Urothelium cell line (cell line): ENCODE measurements at regions not wholly inside any gene's neighbourhood (a gene's known extent, or its start where the extent isn't known, plus 50 kb on each side); places are given as distances from the start of the nearest gene placed in this dataset.
A peak's percentile ranks its signal among the peaks of the same experiment; 100 is the strongest.

Experiments used
- DNase-seq: peaks from one replicate; pipeline ENCODE4 v3.0.0; 2011; ENCODE audit warnings: low spot score, mixed read lengths
- FAIRE-seq: peaks from 2 replicates; lab custom pipeline; 2011; peaks lifted over from hg19 to GRCh38; lab: Jason Lieb, UNC

DNA sequence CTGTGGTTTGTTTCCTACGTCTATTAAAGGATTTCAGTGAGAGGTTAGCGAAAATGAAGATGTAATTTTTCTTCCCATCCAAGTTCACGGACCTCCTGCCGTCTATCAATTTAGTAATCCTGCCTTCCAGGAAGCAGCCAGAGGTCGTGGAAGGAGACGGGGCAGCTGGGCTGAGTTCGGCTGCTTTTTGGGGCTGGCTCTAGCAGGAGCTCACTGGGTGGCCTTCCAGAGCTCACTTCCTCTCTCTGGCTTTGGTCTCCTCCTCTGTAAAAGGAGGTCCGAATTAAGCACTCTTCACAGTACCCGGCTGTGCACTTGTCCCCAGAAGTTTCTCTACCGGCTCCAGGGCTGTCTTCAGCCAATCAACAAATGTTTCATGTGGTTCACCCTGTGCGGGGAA, 295.4 kb downstream of the BCOR start:
- DNase-seq (no peak), FAIRE-seq (no peak)

DNA sequence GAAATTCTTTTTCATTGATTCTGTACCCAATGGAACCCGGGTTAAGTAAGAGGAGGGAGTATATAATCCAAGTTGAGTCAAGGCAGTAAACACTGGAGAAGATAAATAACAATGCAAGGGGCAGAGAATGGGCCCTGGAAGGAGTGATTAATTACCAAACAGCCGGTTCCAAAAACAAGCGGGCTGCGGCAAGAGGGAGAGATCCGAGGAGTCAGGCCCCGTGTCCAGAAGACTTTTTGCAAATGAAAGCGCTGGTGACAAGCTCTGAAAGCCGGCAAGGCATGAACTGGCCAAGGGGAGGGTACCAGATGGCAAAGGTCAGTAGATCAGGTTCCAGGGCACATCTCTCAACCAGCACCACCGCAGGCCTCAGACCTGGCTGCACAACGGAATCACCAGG, 294.9 kb downstream of the BCOR start:
- no peak for FAIRE-seq

DNA sequence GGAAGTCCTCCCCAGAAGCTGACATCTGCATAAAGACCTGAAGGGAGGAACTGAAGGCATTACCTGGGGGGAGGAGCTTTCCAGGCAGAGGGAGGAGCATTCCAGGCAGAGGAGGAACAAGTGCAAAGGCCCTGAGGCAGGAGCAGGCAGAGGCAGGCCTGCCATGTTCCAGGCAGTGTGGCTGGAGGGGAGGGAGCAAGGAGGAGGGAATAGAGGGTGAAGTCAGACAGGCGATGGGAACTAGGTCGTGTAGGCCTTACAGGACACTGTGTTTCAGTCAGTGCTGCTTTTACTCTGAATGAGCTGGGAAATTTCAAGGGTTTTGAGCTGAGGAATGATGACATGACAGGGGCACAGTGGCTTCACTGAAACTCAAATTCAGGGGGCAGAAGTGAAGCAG, 292.7 kb downstream of the BCOR start:
- no peak for FAIRE-seq
- DNase-seq, result no peak

More for the DNA sequence above, 294.9 kb downstream of the BCOR start:
- DNase-seq, result no peak

DNA sequence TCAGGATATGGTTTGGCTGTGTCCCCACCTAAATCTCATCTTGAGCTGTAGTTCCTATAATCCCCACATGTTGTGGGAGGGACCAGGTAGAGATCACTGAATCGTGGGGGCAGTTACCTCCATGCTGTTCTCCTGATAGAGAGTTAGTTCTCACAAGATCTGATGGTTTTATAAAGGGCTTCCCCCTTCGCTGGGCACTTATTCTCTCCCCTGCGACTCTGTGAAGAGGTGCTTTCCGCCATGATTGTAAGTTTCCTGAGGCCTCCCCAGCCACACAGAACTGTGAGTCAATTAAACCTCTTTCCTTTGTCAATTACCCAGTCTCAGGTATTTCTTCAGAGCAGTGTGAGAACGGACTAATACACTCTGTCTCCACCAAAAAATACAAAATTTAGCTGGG, 291.9 kb downstream of the BCOR start:
- FAIRE-seq (no peak), DNase-seq (no peak)

DNA sequence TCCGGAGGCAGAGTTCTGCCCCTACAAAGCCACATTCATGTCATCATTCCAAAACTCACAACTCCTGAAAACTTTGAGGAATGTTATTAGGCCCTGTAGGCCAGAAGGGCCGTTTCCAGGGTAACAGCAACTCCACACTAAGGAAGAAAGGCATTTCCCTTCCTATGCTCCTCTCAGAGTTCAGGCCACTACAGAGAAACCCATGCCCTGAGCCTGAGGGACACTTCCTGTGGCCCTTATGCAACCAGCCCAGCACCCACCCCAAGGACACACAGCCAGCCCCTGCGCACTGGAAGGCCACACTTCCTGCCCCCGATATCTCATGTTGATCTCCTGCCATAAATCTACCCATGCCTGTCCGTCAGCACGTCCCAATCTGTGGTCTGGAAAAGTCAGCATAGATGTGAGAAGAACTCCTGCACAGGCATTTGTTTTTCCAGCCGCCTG, 289.3 kb downstream of the BCOR start:
- no peak for FAIRE-seq
- peak; percentile 40 for DNase-seq

DNA sequence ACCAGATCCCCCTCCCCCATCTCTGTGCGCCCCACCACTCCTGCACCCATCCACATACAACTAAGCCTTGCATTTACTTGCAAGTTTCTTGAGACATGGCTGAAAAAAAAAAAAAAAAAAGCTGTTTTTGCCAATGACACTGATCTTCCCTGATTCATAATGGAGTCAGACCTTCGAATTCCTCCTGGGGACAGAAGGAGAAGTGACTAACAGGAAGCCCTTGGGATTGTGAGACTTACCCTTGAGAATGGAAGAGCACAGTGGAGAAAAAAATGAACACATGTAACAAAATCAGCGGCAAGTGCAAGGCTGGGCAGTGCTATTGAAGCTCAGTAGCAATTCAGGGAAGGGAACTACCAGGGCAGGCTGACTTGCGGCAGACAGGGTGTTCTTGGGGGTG, 288.4 kb downstream of the BCOR start:
- no peak for DNase-seq

DNA sequence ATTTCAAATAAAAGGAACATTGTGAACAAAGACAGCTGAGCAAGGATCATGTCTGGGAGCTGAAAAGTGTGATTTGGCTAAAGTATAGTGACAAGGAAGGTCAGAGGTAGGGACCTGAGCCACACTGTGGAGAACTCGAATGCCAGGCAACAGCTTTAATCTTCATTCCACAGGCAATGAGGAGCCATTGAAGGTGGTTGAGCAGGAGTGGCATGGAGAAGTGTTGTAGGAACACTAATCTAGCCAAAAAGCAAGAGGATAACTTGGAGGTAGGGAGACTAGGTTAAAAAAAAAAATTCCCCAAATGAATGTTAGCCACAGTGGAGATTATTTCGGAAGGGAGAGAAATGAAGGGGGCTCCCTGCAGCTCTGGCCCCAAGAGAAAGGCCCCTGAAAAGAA, 286.9 kb downstream of the BCOR start:
- FAIRE-seq (no peak), DNase-seq (no peak)

More for the DNA sequence above, 288.4 kb downstream of the BCOR start:
- FAIRE-seq, result no peak

DNA sequence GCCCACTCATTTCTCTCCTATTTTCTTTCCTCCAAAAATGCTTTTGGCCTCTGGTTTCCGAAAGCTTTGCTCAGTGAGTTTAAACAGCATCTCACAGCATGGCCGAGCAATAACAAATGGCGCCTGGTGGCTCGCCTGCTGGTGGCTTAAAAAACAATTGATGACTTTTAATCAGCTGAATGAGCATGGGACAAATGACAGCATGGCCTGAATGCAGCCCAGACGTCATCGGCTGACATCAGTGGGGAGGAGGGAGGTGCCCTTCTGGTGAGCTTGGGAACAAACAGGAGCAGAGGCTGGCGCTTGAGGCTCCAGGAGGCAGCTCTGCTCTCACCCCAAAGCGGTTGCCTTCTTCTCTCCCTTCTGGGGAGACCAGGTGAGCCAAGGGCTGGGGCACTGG, 286.4 kb downstream of the BCOR start:
- FAIRE-seq (no peak), DNase-seq (no peak)

DNA sequence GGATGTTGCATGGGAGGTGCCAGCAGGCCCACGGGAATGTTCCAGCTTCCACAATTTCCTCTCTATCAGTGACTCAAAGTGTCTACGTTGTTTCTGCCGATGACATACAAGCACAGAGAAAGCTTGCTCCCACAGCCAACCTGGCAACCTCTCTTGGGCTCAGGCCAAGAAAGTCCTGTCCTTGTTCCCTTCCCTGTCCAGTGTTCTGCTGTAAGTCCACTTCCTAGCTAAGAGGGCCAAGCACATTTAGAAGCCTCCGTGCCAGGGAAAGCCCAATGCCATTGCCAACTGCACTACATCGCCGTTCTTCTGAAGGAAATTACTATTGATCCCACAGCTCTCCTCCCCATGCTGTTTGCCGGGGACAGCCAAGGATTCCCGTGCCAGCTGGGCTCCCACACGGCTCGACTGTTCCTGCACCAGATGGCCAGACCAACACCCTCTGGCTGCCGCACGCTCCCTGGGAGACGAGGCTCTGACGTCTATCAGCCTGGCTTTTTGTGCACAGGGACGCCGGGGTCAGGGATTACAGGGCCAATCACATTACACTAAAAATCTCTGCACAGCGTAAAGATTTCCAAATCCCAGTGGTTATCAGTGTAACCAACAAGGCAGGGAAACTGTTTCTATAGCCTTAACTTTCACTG, 284.0 kb downstream of the BCOR start:
- DNase-seq, result no peak
- no peak for FAIRE-seq

DNA sequence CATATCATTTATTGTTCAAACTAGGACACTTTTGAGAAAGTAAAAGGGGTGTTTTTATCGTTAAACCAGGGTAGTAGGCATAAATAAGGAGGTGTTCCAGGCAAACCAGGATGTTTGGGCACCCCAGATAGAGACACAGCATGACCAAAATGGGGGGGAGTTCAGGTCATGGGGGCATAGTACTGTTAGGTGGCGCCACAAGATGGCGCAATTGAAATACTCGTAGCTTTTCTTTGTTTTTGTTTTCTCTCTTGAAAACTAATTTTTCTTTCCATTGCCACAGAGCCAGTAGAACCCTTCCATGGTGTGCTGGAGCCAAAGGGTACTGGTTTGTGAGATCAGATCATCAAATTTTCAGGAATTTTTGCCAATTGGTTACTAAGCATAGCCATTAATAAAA, 283.4 kb downstream of the BCOR start:
- DNase-seq (no peak), FAIRE-seq (no peak)

DNA sequence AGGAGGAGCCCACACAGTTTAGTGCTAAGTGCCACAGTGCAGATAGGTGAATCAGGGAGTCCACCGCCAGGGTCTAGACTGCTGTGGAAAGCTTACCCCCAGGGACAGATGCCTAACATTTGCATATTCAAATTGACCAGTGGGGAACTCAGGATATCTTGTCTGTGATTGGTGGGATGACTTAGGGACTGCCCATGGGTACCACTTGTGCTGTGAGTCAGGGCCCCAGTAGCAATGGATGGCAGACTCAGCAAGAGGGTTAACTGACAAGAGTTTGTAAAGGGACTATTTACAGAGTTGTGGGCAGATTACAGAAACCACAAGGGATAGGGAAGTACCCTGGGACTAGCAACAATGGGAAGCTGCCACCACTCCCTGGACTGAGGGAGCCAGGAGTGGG, 282.1 kb downstream of the BCOR start:
- FAIRE-seq (no peak), DNase-seq (no peak)

DNA sequence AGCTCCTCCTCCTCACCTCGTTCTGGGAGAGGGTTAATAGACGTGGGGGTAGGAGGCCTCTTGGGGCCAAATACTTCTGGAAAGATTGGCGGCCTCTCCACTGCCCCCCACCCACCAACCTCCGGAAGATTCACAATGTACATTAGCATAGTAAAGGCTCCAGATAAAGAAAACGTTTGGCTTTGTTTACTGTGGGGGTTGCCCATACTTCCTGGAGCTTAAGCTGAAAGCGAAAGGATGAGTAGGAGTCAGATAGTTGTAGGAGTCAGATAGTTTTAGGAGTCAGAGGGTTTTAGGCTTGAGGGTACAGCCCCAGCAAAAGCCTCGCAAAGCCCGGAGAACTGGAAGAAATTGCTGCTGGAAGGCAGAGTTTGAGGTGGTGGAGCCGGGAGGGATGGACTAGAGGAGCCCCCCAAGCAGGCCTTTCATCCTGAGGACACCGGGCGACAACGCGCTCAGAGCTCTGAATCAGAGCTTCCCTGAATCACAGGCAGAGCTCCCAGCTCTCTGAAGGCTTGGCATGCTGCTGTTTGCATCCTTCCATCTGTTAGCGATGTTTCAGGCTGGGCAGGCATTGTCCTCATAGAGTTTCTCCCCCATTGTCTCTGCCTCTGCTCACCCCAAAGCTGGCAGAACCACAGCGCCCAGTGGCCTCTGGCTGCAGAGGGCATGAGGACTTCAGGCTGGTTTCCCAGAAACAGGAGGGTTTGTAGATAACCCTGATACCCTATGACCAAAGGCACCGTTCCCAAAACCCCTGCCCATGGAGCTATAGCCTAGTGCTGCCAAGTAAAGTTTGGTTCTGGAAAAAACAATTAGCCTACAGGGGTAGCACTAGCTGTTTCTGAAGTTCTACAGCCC, 280.7 kb downstream of the BCOR start:
- DNase-seq (no peak), FAIRE-seq (no peak)

DNA sequence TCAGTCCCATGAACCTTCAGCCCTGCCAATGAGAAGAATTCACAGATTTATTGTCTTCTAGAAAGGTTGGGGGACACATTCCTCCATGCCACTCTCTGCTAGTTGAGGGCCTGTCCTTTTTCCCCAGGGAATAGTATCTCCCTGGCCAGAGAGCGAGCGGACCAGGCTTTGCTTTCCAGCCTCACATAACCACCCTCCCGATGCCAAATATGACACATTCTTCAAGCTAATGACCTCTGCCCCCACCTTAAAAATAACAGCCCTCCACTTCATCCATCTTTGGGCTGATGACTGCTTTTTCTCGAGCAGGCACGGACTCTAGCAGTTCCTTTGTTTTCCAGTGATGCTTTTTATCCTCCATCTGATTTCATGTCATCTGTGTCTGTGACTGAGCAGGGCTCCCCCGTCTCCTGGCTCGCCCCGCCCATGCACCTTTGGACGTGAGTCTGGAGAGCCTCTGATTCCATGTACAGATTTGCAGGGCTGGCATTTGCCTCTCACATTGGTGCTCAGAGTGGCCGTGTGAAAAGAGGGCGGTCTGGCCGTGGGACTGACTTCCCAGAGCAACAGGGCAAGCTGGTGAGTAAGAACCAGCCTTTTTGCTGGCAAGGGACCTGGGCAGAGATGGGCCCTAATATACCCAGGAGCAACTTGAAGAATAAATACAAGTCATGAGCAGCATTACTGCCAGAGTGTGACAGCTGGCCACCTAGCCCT, 279.8 kb downstream of the BCOR start:
- no peak for FAIRE-seq
- DNase-seq, result no peak

DNA sequence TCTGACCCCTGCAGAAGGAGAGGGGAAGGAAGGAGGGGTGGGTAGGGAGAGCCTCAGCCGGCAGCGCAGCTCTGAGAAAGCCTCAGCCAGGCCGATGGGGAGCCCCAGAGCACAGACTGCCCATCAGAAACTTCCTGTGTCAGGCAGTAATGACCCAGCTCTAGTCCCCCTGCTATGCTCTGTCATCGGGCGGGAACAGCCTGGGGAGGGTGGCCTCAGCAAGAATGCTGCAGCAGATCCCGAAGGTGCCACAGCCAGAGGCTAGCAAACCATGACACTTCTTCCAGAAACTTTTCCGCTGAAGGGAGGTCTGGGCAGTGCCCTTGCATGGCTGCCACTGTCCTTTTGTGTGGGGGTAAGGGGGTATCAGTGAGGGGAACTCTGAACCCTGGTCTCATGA, 279.0 kb downstream of the BCOR start:
- DNase-seq (no peak), FAIRE-seq (no peak)

DNA sequence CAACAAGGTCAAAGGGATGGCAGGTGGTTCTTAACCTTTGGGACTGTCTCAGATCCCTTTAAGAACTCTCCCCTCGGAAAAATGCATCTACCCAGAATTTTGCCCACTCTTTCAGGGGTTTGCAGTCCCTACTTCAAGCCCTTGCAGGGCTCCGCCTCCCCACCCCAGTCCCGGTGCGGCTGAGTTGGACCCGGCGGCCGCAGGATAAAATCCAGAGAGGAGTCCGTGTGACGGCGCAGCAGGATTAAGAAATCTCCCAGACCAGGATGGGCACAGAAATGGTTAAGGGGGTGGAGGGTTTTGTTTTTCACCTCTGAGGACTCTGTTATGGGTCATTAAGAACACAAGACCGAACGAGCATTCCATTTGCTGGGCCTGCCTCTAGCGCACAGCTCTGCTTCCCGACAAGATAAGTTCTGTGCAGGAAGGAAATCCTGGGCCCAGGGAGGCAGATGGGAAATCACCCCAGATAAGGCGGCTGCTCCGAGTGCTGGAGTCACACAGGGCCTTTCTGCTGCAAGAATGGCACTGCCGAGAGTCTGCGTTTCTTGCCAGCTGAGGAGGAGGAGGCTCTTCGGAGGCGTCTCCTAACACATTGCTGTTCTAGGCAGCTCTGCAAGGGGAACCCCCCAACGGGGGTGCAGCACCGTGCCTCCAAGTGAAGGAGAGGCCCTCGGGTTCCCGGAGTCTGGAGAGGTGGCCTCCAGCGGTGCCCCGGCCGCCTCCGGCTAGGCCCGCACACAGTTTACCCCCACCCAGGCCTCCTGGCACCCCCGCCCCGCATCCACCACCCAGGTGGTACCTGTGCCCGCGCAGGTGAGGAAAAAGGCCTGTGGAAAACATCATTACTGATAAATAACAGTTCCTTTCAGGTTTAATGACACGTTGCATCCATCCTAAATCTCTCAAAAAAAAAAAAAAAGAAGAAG, 277.6 kb downstream of the BCOR start:
- FAIRE-seq (no peak), DNase-seq (no peak)

DNA sequence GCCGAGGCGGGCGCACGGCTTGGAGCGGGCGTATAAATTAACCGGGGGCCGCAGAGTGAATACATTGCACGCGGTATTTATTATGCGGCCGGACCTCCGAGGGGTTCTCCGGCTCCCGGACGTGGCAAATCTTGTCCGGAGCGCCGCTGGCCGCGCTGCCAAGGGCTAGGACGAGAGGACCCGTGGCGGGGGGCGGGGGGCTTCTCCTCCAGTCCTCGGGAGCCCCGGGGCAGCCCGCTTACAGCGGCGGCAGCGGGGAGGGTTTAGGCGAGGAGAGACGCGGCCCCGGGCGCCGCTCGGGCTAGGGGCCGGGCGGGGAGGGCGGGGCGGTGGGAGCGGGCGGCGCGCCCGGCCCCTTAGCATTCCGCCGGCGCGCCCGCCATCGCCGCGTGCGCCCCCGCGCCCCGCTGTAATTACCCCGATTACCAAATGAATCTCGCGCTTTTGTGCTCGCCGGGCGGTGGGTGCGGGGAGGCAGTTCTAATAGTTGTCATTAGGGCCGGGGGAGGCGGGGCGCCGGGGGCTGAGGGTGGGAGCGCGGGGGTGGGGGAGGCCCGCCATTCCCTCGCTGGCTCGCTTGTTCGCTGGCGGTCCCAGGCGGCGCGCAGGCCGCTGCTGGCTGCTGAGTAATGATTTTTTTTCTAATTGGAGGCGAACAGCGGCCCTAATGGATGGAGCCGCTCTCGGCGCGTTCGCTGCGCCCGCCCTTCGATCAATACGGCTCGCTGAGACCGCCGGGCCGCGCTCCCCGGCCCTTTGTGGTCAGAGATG, 276.6 kb downstream of the BCOR start:
- DNase-seq (peak; percentile 60), FAIRE-seq (no peak)

DNA sequence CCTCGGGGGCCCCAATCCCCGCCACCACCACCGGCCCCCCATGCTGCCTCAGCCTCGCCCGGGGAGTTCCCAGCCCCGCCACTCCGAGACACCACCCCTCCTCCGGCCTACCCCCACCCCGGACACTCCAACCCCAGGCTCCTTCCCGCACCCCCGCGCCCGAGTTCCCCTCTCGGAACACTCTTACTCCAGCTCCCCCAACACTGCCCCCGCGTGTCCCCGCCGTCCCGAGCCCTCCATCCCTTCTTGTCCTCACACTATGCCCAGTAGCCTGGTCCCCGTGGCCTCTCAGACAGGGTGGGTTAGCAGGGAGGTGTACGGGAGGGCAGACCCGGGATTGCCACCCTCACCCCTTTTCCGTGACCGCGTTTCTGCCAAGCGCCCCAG, 276.1 kb downstream of the BCOR start:
- no peak for FAIRE-seq
- no peak for DNase-seq

DNA sequence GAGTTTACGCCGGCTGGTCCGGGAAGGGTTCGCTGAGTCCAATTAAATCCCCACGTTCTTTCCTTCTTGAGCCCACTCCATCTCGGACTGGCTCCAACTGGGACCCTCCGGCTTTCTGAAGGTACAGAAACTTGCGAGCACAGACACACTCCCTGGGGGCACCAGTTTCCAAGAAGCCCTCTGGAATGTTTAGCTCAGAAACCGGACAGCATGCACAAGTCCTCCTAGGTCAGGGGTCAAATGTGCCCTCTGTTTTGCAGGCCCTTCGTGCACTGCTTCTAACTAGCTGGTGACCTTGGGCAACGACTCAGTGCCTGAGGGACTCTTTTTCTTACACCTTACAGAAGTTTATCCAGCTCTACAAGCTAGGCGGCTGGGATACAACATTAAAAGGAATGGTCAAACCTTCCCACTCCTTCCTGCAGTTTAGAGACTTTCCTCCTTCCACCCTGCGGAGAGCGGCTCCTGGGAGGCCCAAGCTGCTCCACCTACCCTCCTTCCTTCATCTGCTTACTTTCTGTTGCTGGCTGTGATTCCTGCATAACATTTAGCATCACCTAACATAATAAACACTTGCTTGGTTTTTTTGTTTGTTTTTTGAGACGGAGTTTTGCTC, 275.5 kb downstream of the BCOR start:
- DNase-seq, result no peak
- no peak for FAIRE-seq

DNA sequence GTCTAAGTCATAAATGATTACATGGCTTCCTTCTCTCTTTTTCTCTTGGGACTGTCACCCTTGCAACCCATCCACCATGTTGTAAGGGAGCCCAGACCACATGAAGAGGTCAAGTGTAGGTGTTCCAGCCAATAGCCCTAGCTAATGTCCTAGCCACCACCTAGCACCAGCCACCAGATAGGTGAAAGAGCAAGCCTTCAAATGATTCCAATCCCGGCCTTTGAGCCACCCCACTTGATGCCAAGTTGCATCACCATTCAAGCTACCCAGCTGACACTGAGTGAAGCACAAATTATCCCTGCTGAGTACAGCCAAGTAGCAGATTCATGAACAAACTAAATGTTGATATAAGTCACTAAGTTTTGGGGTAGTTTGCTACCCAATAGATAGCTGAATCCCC, 274.3 kb downstream of the BCOR start:
- DNase-seq (no peak), FAIRE-seq (no peak)

DNA sequence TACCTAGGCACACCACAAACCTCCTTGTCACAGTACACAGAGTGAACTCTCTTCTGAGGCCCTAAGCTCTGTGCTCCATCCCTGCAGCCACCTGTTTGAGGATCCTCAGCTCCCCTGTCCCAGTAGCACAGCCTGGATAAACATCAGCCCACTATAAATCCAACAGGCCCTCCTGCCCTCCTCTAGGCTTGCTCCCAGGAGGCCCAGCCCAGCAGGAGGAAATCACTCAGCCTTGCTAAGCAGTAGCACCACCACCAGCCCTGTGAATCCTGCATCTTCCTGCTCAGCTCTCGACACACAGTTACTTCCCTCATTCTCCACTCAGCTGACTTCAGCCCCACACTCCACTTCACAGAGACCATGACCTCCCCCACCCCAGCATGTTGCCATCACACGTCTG, 273.9 kb downstream of the BCOR start:
- no peak for FAIRE-seq
- no peak for DNase-seq
